HG03571 (cell line): ENCODE measurements at regions not wholly inside any gene's neighbourhood (a gene's known extent, or its start where the extent isn't known, plus 50 kb on each side); places are given as distances from the start of the nearest gene placed in this dataset.
"Not testable (repeated sequence)": the region's sequence is repeated elsewhere in the genome, so short reads cannot be mapped to it uniquely, and the experiment has no call there.

ENCODE experiments used
- ATAC-seq: cut with Tn5 transposase; IDR thresholded peaks from one replicate; pipeline ENCODE4 v1.9.1; 2021; ENCODE audit not compliant: unreplicated experiment

DNA sequence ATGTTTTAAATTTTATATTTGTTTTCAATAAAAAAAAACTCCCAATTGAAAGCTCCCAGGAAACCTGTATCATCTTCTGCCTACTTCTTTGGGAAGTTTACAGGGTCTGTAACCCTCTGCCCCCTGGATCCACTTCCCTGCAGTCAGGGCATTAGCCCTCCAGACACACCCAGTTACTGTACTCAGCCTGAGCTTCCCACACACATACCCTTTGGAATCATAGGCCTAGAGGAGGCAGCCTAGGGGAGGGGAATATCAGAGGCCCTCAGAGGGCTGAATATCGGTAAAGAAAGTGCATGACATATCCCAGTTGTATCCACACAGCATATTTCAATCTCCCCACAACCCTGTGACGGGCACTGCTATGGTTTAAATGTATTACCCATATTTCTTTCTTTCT is 56.2 kb upstream of the TFPI start:
- ATAC-seq, result not testable (repeated sequence)

DNA sequence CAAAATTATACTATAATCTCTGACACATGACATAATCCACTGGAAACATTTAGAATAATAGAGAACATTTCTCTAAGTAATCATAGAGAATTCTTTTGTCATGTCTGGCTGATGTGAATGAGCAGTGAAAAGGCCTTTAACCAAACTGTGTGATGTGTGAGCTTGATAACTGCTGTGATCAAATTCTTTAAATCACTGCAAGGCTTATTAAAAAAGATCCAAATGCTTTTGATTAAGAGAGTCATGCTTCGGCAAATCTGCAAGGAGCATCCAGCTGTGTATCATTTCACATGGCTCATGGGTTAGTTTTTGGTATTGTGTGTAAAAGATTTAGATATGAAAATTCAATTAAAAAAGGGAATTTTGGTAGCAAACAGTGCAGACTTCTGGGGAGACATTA is 58.6 kb upstream of the TFPI start:
- ATAC-seq, result no peak

DNA sequence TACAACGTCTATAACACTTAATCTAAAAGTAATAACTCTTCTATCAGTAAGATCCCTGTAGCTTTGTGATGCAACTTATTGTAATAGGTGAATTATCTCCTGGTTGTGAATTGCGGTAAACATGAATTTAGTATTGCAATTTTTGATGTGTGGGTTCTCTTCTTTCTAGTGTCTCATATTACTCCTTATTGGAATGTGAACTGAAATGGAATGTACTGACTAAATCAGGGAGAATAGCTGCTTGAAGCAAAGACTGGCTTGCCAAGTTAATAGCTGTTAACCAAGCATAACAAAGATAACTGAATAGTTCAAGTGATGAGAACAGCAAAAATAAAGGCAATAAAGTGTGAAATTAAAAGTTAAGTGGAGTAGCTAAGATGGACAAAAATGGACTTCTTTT is 60.5 kb upstream of the TFPI start:
- ATAC-seq, result no peak

- ATAC-seq, result no peak
Observed at GRCh38 chr2:187615364-187615763, 61.1 kb upstream of the TFPI start.

GRCh38 chr2:187615902-187616301 is 61.7 kb upstream of the TFPI start:
- no peak for ATAC-seq

DNA sequence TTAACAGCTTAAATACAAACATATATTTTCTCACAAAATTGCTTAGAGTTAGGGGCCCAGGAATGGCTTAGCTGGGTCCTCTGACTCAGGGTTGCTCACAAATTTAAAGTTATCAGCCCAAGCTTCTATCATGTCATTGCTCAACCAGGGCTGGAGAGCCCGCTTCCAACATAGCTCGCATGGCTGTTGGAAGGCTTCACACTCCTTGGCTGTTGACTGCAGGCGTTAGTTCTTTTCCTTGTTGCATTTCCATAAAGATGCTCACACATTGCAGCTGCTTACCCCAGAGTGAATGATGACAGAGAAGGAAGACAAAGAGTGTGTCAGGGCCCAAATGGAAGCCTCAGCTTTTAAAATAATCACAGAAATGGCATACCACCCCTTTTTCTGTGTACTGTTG is 62.9 kb upstream of the TFPI start:
- no peak for ATAC-seq

- no peak for ATAC-seq
Observed at GRCh38 chr2:187617905-187618304, 63.7 kb upstream of the TFPI start.

DNA sequence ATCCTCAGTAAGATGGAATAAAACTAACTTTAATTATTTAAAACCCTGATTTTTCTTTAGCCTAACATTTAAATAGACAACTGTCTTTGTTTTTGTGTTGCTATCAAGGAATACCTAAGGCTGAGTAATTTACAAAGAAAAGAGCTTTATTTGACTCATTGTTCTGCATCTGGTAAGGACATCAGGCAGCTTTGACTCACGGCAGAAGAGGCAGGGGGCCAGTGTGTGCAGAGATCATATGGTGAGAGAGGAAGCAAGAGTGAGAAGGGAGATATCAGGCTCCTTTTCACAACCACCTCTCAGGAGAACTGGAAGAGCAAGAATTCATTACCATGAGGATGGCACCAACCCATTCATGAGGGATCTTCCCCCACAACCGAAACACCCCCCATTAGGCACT is 64.6 kb upstream of the TFPI start:
- no peak for ATAC-seq

DNA sequence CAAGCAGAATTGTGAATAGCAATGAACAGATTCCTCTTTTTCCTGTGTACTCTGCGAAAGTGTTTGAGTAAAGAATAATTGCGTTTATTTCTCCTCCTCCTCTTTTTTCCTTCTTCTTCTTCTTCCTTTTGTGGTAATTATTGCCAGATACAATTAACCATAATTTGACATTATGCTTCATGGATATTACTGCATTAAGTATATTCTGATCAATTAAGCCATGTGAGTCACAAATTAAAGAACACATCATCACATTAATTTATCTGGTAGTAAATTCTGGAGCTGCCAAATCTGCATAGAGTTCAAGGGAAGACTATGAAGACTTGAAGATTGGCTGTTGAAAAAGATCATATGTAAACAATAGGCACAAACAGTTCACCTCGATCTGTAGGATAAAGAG is 72.9 kb upstream of the TFPI start:
- no peak for ATAC-seq

- ATAC-seq, result not testable (repeated sequence)
Observed at GRCh38 chr2:187636731-187637391, 82.6 kb upstream of the TFPI start.

- ATAC-seq, result not testable (repeated sequence)
Observed at GRCh38 chr2:187637392-187637740, 83.1 kb upstream of the TFPI start.

DNA sequence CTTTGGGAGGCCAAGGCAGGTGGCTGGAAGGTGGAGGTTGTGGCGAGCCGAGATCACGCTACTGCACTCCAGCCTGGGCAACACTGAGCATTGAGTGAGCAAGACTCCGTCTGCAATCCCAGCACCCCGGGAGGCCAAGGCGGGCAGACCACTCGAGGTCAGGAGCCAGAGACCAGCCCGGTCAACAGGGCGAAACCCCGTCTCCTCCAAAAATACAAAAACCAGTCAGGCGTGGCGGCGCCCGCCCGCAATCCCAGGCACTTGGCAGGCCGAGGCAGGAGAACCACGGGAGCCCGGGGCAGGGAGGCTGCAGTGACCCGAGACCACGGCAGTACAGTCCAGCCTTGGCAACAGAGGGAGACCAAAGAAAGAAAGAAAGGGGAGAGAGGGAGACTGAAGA is 83.5 kb upstream of the TFPI start:
- ATAC-seq, result not testable (repeated sequence)

GRCh38 chr2:187638840-187639239 is 84.6 kb upstream of the TFPI start:
- ATAC-seq, result no peak

DNA sequence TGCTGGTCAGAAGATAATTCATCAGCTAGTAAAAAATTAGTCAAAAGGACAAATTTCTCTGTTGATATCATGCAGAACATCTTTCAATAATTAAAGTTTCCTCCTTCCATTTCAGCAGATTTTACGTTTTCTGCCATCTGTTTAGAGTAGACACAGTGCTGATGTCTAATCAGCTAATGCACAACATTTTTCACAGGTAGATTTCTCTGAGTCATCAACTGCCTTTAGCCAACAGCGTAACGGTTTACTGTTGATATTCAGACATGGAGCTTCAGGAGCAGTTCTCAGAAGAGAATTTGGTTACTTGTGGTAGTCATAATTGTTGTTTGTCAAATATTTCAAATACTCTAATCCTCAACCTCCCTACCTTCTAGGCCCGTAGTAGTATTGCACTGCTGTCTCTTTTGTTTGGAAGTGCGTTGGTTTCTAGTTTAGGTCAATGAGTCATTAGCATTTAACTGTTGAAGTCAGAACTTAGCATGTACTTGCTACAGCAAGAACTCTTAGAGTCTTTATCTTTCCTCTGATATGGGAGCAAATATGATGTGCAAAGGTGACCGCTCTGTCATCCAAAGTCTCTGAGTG is 86.8 kb upstream of the TFPI start:
- no peak for ATAC-seq

DNA sequence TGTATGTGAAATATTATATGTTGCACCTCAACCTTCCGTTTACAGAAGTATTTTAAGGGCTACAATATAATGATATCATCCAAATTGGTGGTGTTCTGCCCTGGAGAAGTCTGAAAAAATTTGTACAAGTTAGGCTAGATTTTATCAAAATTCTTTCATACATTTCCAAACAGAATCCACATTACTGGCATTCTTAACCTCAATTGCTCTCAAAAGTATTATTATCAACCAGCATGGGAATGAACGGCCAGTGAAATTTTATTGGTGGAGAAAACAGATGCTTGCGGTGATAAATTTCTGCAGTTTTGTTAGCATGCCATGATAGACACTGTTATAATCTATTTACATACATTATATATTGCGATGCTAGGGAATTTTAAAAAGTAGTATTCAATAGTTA is 88.3 kb upstream of the TFPI start:
- ATAC-seq, result no peak

DNA sequence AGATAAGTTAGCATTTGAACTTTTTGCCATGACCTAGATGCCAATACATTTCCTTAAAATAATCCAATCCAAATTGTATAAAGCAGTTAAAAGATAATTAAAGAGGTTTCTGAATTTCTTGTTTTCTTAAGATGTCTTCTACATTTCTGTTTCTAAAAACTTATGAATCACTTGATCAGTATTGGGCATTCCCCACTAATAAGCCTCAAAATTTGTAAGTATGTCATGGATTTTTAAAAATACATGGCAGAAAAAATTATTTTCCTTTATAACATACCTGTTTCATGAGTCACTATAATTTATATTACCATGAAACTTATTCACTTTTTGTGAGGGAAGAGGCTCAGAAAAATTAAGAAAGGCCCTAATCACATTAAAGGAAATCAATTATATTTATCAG is 90.3 kb upstream of the TFPI start:
- no peak for ATAC-seq

DNA sequence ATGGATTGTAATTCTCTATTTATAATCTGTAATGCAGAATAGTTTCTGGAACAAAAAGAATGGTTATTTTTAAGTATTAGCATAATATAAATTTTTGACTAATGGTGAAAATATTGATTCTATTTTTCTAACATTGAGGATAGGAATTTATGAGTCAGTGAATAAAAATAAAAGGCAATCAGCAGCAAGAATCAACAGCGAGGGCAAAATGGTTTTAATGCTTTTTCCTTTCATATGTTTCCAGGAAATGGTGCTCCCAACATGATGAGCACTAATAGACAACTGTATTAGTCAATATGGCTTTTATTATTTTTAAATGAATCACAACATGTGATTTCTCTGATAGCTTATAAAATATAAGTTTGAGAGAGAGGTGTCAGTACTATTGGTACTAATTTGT is 90.7 kb upstream of the TFPI start:
- ATAC-seq, result no peak

GRCh38 chr2:187646556-187646955 is 92.3 kb upstream of the TFPI start:
- no peak for ATAC-seq

DNA sequence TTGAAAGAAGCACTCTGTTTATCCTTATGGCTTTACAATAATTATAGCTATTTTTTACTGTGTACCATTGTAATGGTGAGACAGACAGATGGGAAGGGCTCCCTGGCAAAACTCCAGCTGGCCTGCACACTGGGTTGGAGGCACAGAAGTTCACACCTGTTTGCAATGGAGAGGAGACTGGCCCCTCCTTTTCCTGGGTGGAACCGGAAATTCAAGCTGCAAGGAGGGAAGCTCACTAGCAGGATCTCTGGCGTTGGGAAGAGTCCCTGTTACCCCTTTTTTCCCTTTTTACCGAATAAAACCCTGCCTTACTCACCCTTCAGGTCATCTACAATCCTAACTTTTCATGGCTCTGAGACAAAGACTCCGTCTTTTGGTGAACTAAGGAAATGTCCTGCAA is 100.3 kb upstream of the TFPI start:
- ATAC-seq, result no peak

- ATAC-seq, result no peak
Observed at GRCh38 chr2:187655001-187655400, 100.8 kb upstream of the TFPI start.

DNA sequence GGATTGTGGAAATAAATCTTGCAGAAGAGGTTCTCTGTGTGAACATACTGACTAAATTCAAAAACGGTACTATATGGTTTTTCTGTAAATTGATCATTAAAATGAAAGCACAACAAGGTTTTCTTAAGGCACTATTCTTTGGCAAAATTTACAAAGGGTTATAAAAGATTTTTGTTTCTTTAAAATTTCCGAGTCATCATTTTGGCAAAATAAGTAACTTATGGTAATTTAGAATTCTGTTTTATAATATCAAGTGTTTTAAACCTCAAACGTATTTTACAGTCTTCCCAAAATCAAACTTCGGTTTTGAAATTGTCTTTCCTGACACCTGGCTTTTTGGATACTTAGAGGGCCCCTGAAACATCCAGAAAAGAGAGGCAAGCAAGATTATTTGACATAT is 101.9 kb upstream of the TFPI start:
- no peak for ATAC-seq

- no peak for ATAC-seq
Observed at GRCh38 chr2:187658952-187659525, 104.8 kb upstream of the TFPI start.

GRCh38 chr2:187676050-187676449 is 121.8 kb upstream of the TFPI start:
- not testable (repeated sequence) for ATAC-seq
